ENCODE measurements at regions not wholly inside any gene's neighbourhood (a gene's known extent, or its start where the extent isn't known, plus 50 kb on each side); places are given as distances from the start of the nearest gene placed in this dataset.

- DNase-seq (ENCODE audit: extremely low spot score, unreplicated experiment) = no peak
- no peak overlapping the region for H3K4me3 Mint-ChIP-seq
These were observed 89.6 kb upstream of the NHSL1 start for GRCh38 chr6:138588805-138589434.

GRCh38 chr6:138590796-138591709, 91.8 kb upstream of the NHSL1 start:
- no peak for DNase-seq (ENCODE audit: extremely low spot score, unreplicated experiment)
- TF ChIP-seq CTCF (conservative IDR thresholded peaks at IDR 0.05) = peak; percentile 89
- H3K27ac Mint-ChIP-seq = peak overlapping the region; percentile 27
- peaks cover 33% of the 10 kb centered on the region for H3K4me1 Mint-ChIP-seq (ENCODE audit: unreplicated experiment)
- no peaks in the 10 kb centered on the region for H3K9me3 Mint-ChIP-seq
- peak overlapping the region; percentile 23 for H3K4me3 Mint-ChIP-seq
- H3K36me3 Mint-ChIP-seq = no peaks in the 10 kb centered on the region
- H3K27me3 Mint-ChIP-seq = no peaks in the 10 kb centered on the region

More at GRCh38 chr6:138588805-138589434, 89.6 kb upstream of the NHSL1 start:
- H3K27ac Mint-ChIP-seq = peak overlapping the region; percentile 2
- H3K36me3 Mint-ChIP-seq = peaks cover 5% of the 10 kb centered on the region
- TF ChIP-seq CTCF (conservative IDR thresholded peaks at IDR 0.05) = peak; percentile 94
- peaks cover 31% of the 10 kb centered on the region for H3K4me1 Mint-ChIP-seq (ENCODE audit: unreplicated experiment)
- no peaks in the 10 kb centered on the region for H3K9me3 Mint-ChIP-seq
- no peaks in the 10 kb centered on the region for H3K27me3 Mint-ChIP-seq

- Mint-ChIP-seq H3K27me3 (no peaks in the 10 kb centered on the region), H3K4me3 (peak overlapping the region; percentile 60), H3K9me3 (no peaks in the 10 kb centered on the region), H3K27ac (peak overlapping the region; percentile 91), H3K36me3 (no peaks in the 10 kb centered on the region), H3K4me1 (ENCODE audit: unreplicated experiment) (peaks cover 38% of the 10 kb centered on the region)
- DNase-seq (ENCODE audit: extremely low spot score, unreplicated experiment) = no peak
- TF ChIP-seq CTCF (conservative IDR thresholded peaks at IDR 0.05) = no peak
These were observed 93.4 kb upstream of the NHSL1 start for GRCh38 chr6:138592749-138593123.

- H3K27ac Mint-ChIP-seq = peak overlapping the region; percentile 91
- TF ChIP-seq CTCF (conservative IDR thresholded peaks at IDR 0.05) = no peak
- peaks cover 38% of the 10 kb centered on the region for H3K4me1 Mint-ChIP-seq (ENCODE audit: unreplicated experiment)
- no peaks in the 10 kb centered on the region for H3K36me3 Mint-ChIP-seq
- H3K4me3 Mint-ChIP-seq = peak overlapping the region; percentile 60
- H3K27me3 Mint-ChIP-seq = no peaks in the 10 kb centered on the region
- no peak for DNase-seq (ENCODE audit: extremely low spot score, unreplicated experiment)
- no peaks in the 10 kb centered on the region for H3K9me3 Mint-ChIP-seq
These were observed 94.0 kb upstream of the NHSL1 start for GRCh38 chr6:138593124-138593877.

- H3K4me3 Mint-ChIP-seq = no peak overlapping the region
- H3K36me3 Mint-ChIP-seq = no peaks in the 10 kb centered on the region
- H3K27ac Mint-ChIP-seq = peak overlapping the region; percentile 91
These were observed 94.8 kb upstream of the NHSL1 start for GRCh38 chr6:138593909-138594757.

More at GRCh38 chr6:138593909-138594757, 94.8 kb upstream of the NHSL1 start:
- no peak for DNase-seq (ENCODE audit: extremely low spot score, unreplicated experiment)
- Mint-ChIP-seq H3K27me3 (no peaks in the 10 kb centered on the region), H3K4me1 (ENCODE audit: unreplicated experiment) (peaks cover 33% of the 10 kb centered on the region), H3K9me3 (no peaks in the 10 kb centered on the region)
- TF ChIP-seq CTCF (conservative IDR thresholded peaks at IDR 0.05) = no peak

All from type B pancreatic cell (in vitro differentiated cells).